ENCODE measurements at regions not wholly inside any gene's neighbourhood (a gene's known extent, or its start where the extent isn't known, plus 50 kb on each side); places are given as distances from the start of the nearest gene placed in this dataset.
"Not testable (repeated sequence)": the region's sequence is repeated elsewhere in the genome, so short reads cannot be mapped to it uniquely, and the experiment has no call there.

DNA sequence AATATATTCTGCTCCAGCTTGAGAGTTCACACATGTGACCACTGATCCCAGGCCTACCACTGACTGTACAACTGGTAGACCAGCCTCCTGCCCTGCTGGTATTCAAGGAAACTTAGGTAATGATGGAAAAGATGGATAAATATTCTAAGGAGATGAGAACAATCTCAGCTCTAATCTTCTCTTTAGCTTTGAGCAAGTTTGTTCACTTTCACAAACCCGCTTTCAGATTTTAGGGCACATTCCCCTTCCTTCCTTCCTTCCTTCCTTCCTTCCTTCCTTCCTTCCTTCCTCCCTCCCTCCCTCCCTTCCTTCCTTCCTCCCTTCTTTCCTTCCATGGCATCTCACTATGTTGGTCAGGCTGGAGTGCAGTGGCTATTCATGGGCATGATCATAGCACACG lies 88.2 kb upstream of the PHACTR1 start:
- no peak overlapping the region for H2BK120ac ChIP-seq (replicated peaks; ENCODE audit: low read depth, low read length)
- no peaks in the 10 kb centered on the region for H3K9me3 ChIP-seq (ENCODE audit: insufficient read depth in 2 of 2, low read depth in 1 of 2, low read length in 1 of 2)
- H3K36me3 ChIP-seq (ENCODE audit: control insufficient read depth in 2 of 4, insufficient read depth in 4 of 4, low read length in 3 of 4) = no peaks in the 10 kb centered on the region
- no peak overlapping the region for H4K5ac ChIP-seq (ENCODE audit: insufficient read length, low read depth, low read length)
- CTCF ChIA-PET (ENCODE audit: partially characterized antibody) = interaction anchor here (1.3 to 1.7 kb wide), 2 partner anchors 9 to 266 kb away, joined by 5 to 7 read pairs; no protein-coding TSS in a partner anchor
- H3K18ac ChIP-seq (ENCODE audit: extremely low read depth, low read length) = no peak overlapping the region
- no peak overlapping the region for H3K4ac ChIP-seq (replicated peaks; ENCODE audit: insufficient read length, low read depth, low read length)
- no peak overlapping the region for H4K8ac ChIP-seq (ENCODE audit: extremely low read depth, insufficient read depth, low read length)
- no peak overlapping the region for H3K9ac ChIP-seq (replicated peaks in 1 of 4; ENCODE audit: extremely low read depth in 1 of 4, low read depth in 3 of 4, low read length in 3 of 4)
- no peaks in the 10 kb centered on the region for H3K79me1 ChIP-seq (ENCODE audit: low read depth, low read length)
- POLR2A ChIA-PET (ENCODE audit: partially characterized antibody) = no interaction called here
- H4K20me1 ChIP-seq (replicated peaks in 1 of 2; ENCODE audit: control insufficient read depth in 1 of 2, insufficient read depth in 2 of 2, low read length in 2 of 2) = no peaks in the 10 kb centered on the region
- no peaks in the 10 kb centered on the region for H3K23me2 ChIP-seq (ENCODE audit: low read depth, low read length)
- no peak overlapping the region for H3K23ac ChIP-seq (ENCODE audit: insufficient read length)
- no peak overlapping the region for H3K27ac ChIP-seq (ENCODE audit: low read depth, low read length)
- WGBS, 2 experiments (ENCODE audit: extremely low coverage in 1 of 2, insufficient coverage in 1 of 2, insufficient read length in 1 of 2, insufficient replicate concordance in 2 of 2, low coverage in 1 of 2, low lambda C conversion rate in 2 of 2, missing lambda C conversion rate in 1 of 2) = 74% methylated on average over 2 of the region's 2 CpGs; no CpG with 5 or more reads in 1 of the 2 experiments
- H3K79me2 ChIP-seq (ENCODE audit: control insufficient read depth in 1 of 2, insufficient read depth in 2 of 2, low read length in 2 of 2) = no peaks in the 10 kb centered on the region
- no peaks in the 10 kb centered on the region for H3K27me3 ChIP-seq (replicated peaks in 1 of 4; ENCODE audit: control insufficient read depth in 3 of 4, extremely low read depth in 1 of 4, insufficient read depth in 3 of 4, low read length in 3 of 4)
- TF ChIP-seq SIX5 (IDR thresholded peaks at IDR 0.05; ENCODE audit: low read depth, low read length) (no peak), SP4 (IDR thresholded peaks at IDR 0.05; ENCODE audit: low read length) (no peak), CHD1 (IDR thresholded peaks at IDR 0.05; ENCODE audit: low read depth, low read length) (no peak)
- no peak overlapping the region for H3K56ac ChIP-seq (replicated peaks; ENCODE audit: insufficient read length, low read depth, low read length)
- no peak overlapping the region for H2BK5ac ChIP-seq (ENCODE audit: low read depth, low read length)
- no peak overlapping the region for H3K14ac ChIP-seq (ENCODE audit: insufficient read length)
- no peak overlapping the region for H2AFZ ChIP-seq (ENCODE audit: low read length)
- H2BK15ac ChIP-seq (ENCODE audit: low read length) = no peak overlapping the region
- H3K4me1 ChIP-seq (replicated peaks in 1 of 4; ENCODE audit: control insufficient read depth in 3 of 4, insufficient read depth in 4 of 4, low read length in 3 of 4) = no peaks in the 10 kb centered on the region
- no peak overlapping the region for H3K4me3 ChIP-seq (ENCODE audit: extremely low read depth in 1 of 4, insufficient read depth in 2 of 4, low read depth in 3 of 4, low read length in 4 of 4)
- H2BK12ac ChIP-seq (ENCODE audit: low read depth, low read length) = no peak overlapping the region
- DNase-seq (ENCODE audit: low read depth in 1 of 2, low spot score in 2 of 2) (no peak), FAIRE-seq (no peak)
- H2AK5ac ChIP-seq (ENCODE audit: low read depth, low read length) = no peak overlapping the region
- no peak overlapping the region for H2BK20ac ChIP-seq (ENCODE audit: low read length)
- no peak overlapping the region for H3K4me2 ChIP-seq (ENCODE audit: insufficient read depth in 1 of 2, low read depth in 2 of 2, low read length in 2 of 2)
- no peak overlapping the region for H4K91ac ChIP-seq (replicated peaks; ENCODE audit: insufficient read length, low read length)

- H4K8ac ChIP-seq (ENCODE audit: extremely low read depth, insufficient read depth, low read length); H3K4me3 ChIP-seq (ENCODE audit: extremely low read depth in 1 of 4, insufficient read depth in 2 of 4, low read depth in 3 of 4, low read length in 4 of 4); H3K4me2 ChIP-seq (ENCODE audit: insufficient read depth in 1 of 2, low read depth in 2 of 2, low read length in 2 of 2); H3K27me3 ChIP-seq (replicated peaks in 1 of 4; ENCODE audit: control insufficient read depth in 3 of 4, extremely low read depth in 1 of 4, insufficient read depth in 3 of 4, low read length in 3 of 4); H2BK5ac ChIP-seq (ENCODE audit: low read depth, low read length); H2AFZ ChIP-seq (ENCODE audit: low read length); H3K4ac ChIP-seq (replicated peaks; ENCODE audit: insufficient read length, low read depth, low read length); DNase-seq (ENCODE audit: low read depth in 1 of 2, low spot score in 2 of 2); H4K5ac ChIP-seq (ENCODE audit: insufficient read length, low read depth, low read length); H2BK120ac ChIP-seq (replicated peaks; ENCODE audit: low read depth, low read length); H3K23me2 ChIP-seq (ENCODE audit: low read depth, low read length); H3K4me1 ChIP-seq (replicated peaks in 1 of 4; ENCODE audit: control insufficient read depth in 3 of 4, insufficient read depth in 4 of 4, low read length in 3 of 4); H3K18ac ChIP-seq (ENCODE audit: extremely low read depth, low read length); CTCF ChIA-PET (ENCODE audit: partially characterized antibody); H2BK15ac ChIP-seq (ENCODE audit: low read length); FAIRE-seq; H3K56ac ChIP-seq (replicated peaks; ENCODE audit: insufficient read length, low read depth, low read length); H3K27ac ChIP-seq (ENCODE audit: low read depth, low read length); H3K23ac ChIP-seq (ENCODE audit: insufficient read length); H3K79me2 ChIP-seq (ENCODE audit: control insufficient read depth in 1 of 2, insufficient read depth in 2 of 2, low read length in 2 of 2); H3K79me1 ChIP-seq (ENCODE audit: low read depth, low read length); H3K36me3 ChIP-seq (ENCODE audit: control insufficient read depth in 2 of 4, insufficient read depth in 4 of 4, low read length in 3 of 4); H2BK20ac ChIP-seq (ENCODE audit: low read length); H4K20me1 ChIP-seq (replicated peaks in 1 of 2; ENCODE audit: control insufficient read depth in 1 of 2, insufficient read depth in 2 of 2, low read length in 2 of 2); H4K91ac ChIP-seq (replicated peaks; ENCODE audit: insufficient read length, low read length); H2BK12ac ChIP-seq (ENCODE audit: low read depth, low read length); H3K9me3 ChIP-seq (ENCODE audit: insufficient read depth in 2 of 2, low read depth in 1 of 2, low read length in 1 of 2); H3K9ac ChIP-seq (replicated peaks in 1 of 4; ENCODE audit: extremely low read depth in 1 of 4, low read depth in 3 of 4, low read length in 3 of 4); H3K14ac ChIP-seq (ENCODE audit: insufficient read length); H2AK5ac ChIP-seq (ENCODE audit: low read depth, low read length); POLR2A ChIA-PET (ENCODE audit: partially characterized antibody): not testable (repeated sequence)
- WGBS, 2 experiments (ENCODE audit: extremely low coverage in 1 of 2, insufficient coverage in 1 of 2, insufficient read length in 1 of 2, insufficient replicate concordance in 2 of 2, low coverage in 1 of 2, low lambda C conversion rate in 2 of 2, missing lambda C conversion rate in 1 of 2) = 94% methylated on average over 1 of the region's 1 CpG; no CpG with 5 or more reads in 1 of the 2 experiments
Measured at GRCh38 chr6:12633746-12634145, 82.8 kb upstream of the PHACTR1 start.

All from H1 (cell line).